Astrocyte (in vitro differentiated cells and primary cell): ENCODE measurements at regions not wholly inside any gene's neighbourhood (a gene's known extent, or its start where the extent isn't known, plus 50 kb on each side); places are given as distances from the start of the nearest gene placed in this dataset.

Experiments used
- DNase-seq: peaks from one replicate; pipeline ENCODE4 v3.0.0-alpha.2; 2010; ENCODE audit warnings: low read depth
- FAIRE-seq: peaks from 2 replicates; lab custom pipeline; 2011; peaks lifted over from hg19 to GRCh38; lab: Jason Lieb, UNC
- H2AFZ ChIP-seq: 2 replicates; pipeline ENCODE4 v1.6.0; 2012; ENCODE audit warnings: low read depth, low read length, inconsistent platforms
- H3K27ac ChIP-seq: 2 replicates; pipeline ENCODE4 v1.5.1; 2011; ENCODE audit warnings: low read depth, low read length, inconsistent platforms
- H3K27me3 ChIP-seq: 2 replicates; pipeline ENCODE4 v1.6.0; 2011; ENCODE audit warnings: low read length, inconsistent platforms; ENCODE audit not compliant: insufficient read depth
- H3K36me3 ChIP-seq: 2 replicates; pipeline ENCODE4 v1.5.1; 2011; ENCODE audit warnings: low read length, inconsistent platforms; ENCODE audit not compliant: insufficient read depth
- H3K4me1 ChIP-seq: 2 replicates; pipeline ENCODE4 v1.5.1; 2011; ENCODE audit warnings: low read length, inconsistent platforms; ENCODE audit not compliant: insufficient read depth
- H3K4me2 ChIP-seq: 2 replicates; pipeline ENCODE4 v1.6.0; 2012; ENCODE audit warnings: low read length, inconsistent platforms
- H3K4me3 ChIP-seq: 2 replicates; pipeline ENCODE4 v1.5.1; 2011; ENCODE audit warnings: low read depth, mild to moderate bottlenecking, low read length, inconsistent platforms; ENCODE audit not compliant: insufficient read depth
- H3K79me2 ChIP-seq: 2 replicates; pipeline ENCODE4 v1.6.0; 2012; ENCODE audit warnings: mild to moderate bottlenecking, low read length, inconsistent platforms; ENCODE audit not compliant: insufficient read depth
- H3K9ac ChIP-seq: 2 replicates; pipeline ENCODE4 v1.6.0; 2012; ENCODE audit warnings: mild to moderate bottlenecking, low read length, inconsistent platforms
- H3K9me3 ChIP-seq: 2 replicates; pipeline ENCODE4 v1.5.1; 2012; ENCODE audit warnings: low read depth, mild to moderate bottlenecking, low read length, inconsistent platforms; ENCODE audit not compliant: insufficient read depth
- H4K20me1 ChIP-seq: 2 replicates; pipeline ENCODE4 v1.6.0; 2012; ENCODE audit warnings: low read length, inconsistent platforms; ENCODE audit not compliant: insufficient read depth
- H3K27ac Mint-ChIP-seq: one replicate; pipeline ENCODE4 v1.8.0; 2021; ENCODE audit warnings: mild to moderate bottlenecking, mixed read lengths; ENCODE audit not compliant: unreplicated experiment
- H3K27me3 Mint-ChIP-seq: one replicate; pipeline ENCODE4 v1.8.0; 2021; ENCODE audit warnings: low read depth, mixed read lengths; ENCODE audit not compliant: unreplicated experiment
- H3K36me3 Mint-ChIP-seq: one replicate; pipeline ENCODE4 v1.8.0; 2021; ENCODE audit warnings: low read depth, mixed read lengths; ENCODE audit not compliant: unreplicated experiment
- H3K4me1 Mint-ChIP-seq: one replicate; pipeline ENCODE4 v1.8.0; 2021; ENCODE audit warnings: low read depth, mixed read lengths; ENCODE audit not compliant: unreplicated experiment
- H3K4me3 Mint-ChIP-seq: one replicate; pipeline ENCODE4 v1.8.0; 2021; ENCODE audit warnings: mild to moderate bottlenecking, moderate library complexity, mixed read lengths; ENCODE audit not compliant: unreplicated experiment
- H3K9me3 Mint-ChIP-seq: one replicate; pipeline ENCODE4 v1.8.0; 2021; ENCODE audit warnings: mild to moderate bottlenecking, mixed read lengths; ENCODE audit not compliant: unreplicated experiment
- EZH2 ChIP-seq: IDR thresholded peaks from 2 replicates; pipeline ENCODE4 v1.6.1; 2012; ENCODE audit warnings: mild to moderate bottlenecking, low read length, inconsistent platforms; ENCODE audit not compliant: insufficient read depth
- TF ChIP-seq, protein P1 (sequence below): IDR thresholded peaks from 2 replicates; pipeline ENCODE4 v1.5.1; 2011; ENCODE audit warnings: low read depth, mild to moderate bottlenecking, inconsistent platforms, low read length, moderate library complexity; ENCODE audit not compliant: insufficient read depth

DNA sequence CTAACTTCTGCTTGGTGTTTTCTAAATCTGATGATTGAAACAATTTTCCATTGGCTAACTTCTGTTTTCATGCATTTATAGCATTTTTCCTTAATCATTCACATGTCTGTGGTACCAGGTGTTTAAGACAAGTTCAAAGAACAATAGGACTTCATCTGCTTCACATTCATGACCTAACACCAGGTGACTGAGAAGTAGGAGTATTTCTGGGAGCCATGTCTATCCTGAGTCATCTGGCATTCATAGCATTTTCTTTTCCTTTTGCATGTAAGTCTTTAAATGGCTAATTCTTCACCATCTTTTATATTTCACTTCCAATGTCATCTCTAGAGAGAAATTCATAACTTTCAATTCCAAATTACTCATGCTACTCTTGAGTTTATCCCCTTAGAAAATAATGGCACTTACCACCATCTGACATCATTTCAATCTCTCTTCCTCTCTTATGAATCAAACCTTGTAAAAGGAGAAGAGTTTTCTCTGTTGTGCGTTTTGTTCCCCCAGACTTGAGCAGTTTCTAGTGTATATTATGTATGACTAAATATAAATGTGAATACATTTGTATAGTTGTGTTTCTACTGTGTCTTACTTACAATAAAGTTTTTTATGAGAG lies 1196.1 kb upstream of the CDH9 start:
- FAIRE-seq (no peak), DNase-seq (peak; percentile 21)
- no peaks in the 10 kb centered on the region for H3K36me3 Mint-ChIP-seq
- H3K79me2 ChIP-seq, result no peaks in the 10 kb centered on the region
- peak overlapping the region; percentile 32 for H2AFZ ChIP-seq
- H3K9me3 Mint-ChIP-seq, result no peaks in the 10 kb centered on the region
- H3K27ac ChIP-seq, result no peak overlapping the region
- H3K27me3 Mint-ChIP-seq, result no peaks in the 10 kb centered on the region
- H3K4me1 ChIP-seq, result no peaks in the 10 kb centered on the region
- no peaks in the 10 kb centered on the region for H3K9me3 ChIP-seq
- H3K36me3 ChIP-seq, result no peaks in the 10 kb centered on the region
- no peak overlapping the region for H3K27ac Mint-ChIP-seq
- H3K4me3 Mint-ChIP-seq, result no peak overlapping the region
- TF ChIP-seq, protein P1, sequence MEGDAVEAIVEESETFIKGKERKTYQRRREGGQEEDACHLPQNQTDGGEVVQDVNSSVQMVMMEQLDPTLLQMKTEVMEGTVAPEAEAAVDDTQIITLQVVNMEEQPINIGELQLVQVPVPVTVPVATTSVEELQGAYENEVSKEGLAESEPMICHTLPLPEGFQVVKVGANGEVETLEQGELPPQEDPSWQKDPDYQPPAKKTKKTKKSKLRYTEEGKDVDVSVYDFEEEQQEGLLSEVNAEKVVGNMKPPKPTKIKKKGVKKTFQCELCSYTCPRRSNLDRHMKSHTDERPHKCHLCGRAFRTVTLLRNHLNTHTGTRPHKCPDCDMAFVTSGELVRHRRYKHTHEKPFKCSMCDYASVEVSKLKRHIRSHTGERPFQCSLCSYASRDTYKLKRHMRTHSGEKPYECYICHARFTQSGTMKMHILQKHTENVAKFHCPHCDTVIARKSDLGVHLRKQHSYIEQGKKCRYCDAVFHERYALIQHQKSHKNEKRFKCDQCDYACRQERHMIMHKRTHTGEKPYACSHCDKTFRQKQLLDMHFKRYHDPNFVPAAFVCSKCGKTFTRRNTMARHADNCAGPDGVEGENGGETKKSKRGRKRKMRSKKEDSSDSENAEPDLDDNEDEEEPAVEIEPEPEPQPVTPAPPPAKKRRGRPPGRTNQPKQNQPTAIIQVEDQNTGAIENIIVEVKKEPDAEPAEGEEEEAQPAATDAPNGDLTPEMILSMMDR, result no peak
- TF ChIP-seq EZH2, result no peak
- no peak overlapping the region for H3K4me2 ChIP-seq
- no peaks in the 10 kb centered on the region for H4K20me1 ChIP-seq
- no peaks in the 10 kb centered on the region for H3K27me3 ChIP-seq
- H3K4me1 Mint-ChIP-seq, result peaks cover 4% of the 10 kb centered on the region
- H3K9ac ChIP-seq, result no peak overlapping the region
- H3K4me3 ChIP-seq, result no peak overlapping the region

DNA sequence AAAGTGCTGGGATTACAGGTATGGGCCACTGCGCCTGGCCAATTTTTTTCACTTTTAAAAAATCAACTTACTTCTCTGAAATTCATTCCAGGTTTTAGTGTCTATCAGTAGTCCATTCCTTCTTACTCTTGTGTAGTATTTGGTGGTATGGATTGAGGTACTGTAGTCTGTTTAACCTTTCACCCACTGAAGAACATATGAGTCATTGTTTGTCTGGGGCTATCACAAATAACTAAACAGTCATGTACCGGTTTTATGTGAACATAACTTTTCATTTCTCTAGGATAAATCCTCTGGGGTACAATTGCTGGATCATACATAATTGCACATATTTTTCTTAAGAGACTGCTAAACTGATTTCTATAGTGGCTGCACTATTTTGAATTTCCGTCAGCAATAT lies 1188.0 kb upstream of the CDH9 start:
- H3K9me3 Mint-ChIP-seq, result no peaks in the 10 kb centered on the region
- H3K4me2 ChIP-seq, result no peak overlapping the region
- H3K4me3 Mint-ChIP-seq, result no peak overlapping the region
- H3K79me2 ChIP-seq, result no peaks in the 10 kb centered on the region
- no peak overlapping the region for H3K9ac ChIP-seq
- H3K4me1 Mint-ChIP-seq, result no peaks in the 10 kb centered on the region
- no peak overlapping the region for H3K27ac Mint-ChIP-seq
- TF ChIP-seq, protein P1, result no peak
- TF ChIP-seq EZH2, result no peak
- DNase-seq, result no peak
- H3K4me3 ChIP-seq, result no peak overlapping the region
- no peaks in the 10 kb centered on the region for H3K27me3 ChIP-seq
- no peak overlapping the region for H3K27ac ChIP-seq
- H3K27me3 Mint-ChIP-seq, result no peaks in the 10 kb centered on the region
- no peaks in the 10 kb centered on the region for H3K9me3 ChIP-seq
- H4K20me1 ChIP-seq, result no peaks in the 10 kb centered on the region
- H2AFZ ChIP-seq, result no peak overlapping the region
- no peaks in the 10 kb centered on the region for H3K36me3 ChIP-seq
- no peaks in the 10 kb centered on the region for H3K36me3 Mint-ChIP-seq
- no peak for FAIRE-seq
- no peaks in the 10 kb centered on the region for H3K4me1 ChIP-seq

DNA sequence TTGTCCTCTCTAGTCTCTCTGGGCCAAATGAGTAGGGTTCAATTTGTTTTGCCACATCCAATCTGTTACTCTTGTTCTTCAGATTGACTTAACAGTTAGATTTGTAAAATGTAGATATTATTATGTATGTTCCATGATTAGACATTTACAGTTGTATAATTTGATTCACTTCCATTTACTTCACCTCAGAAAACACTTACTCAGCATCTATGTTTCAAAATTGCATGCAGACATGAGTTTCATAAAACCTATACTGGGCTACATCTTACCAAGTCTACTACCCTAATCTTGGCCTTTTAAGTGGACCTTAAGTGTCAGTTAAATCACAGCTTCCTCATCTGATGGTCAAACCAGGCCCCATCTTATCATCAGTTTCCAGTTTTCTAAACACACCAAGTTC lies 1181.2 kb upstream of the CDH9 start:
- no peak overlapping the region for H3K9ac ChIP-seq
- no peak overlapping the region for H3K4me3 ChIP-seq
- no peak overlapping the region for H3K4me3 Mint-ChIP-seq
- no peaks in the 10 kb centered on the region for H3K27me3 ChIP-seq
- H4K20me1 ChIP-seq, result no peaks in the 10 kb centered on the region
- no peak overlapping the region for H3K27ac Mint-ChIP-seq
- H3K27me3 Mint-ChIP-seq, result no peaks in the 10 kb centered on the region
- DNase-seq, result no peak
- H3K27ac ChIP-seq, result no peak overlapping the region
- H3K4me2 ChIP-seq, result no peak overlapping the region
- H2AFZ ChIP-seq, result no peak overlapping the region
- no peak for FAIRE-seq
- H3K79me2 ChIP-seq, result no peaks in the 10 kb centered on the region
- H3K9me3 ChIP-seq, result no peaks in the 10 kb centered on the region
- no peaks in the 10 kb centered on the region for H3K4me1 ChIP-seq
- H3K36me3 ChIP-seq, result no peaks in the 10 kb centered on the region
- H3K9me3 Mint-ChIP-seq, result peaks cover 2% of the 10 kb centered on the region
- H3K4me1 Mint-ChIP-seq, result no peaks in the 10 kb centered on the region
- H3K36me3 Mint-ChIP-seq, result no peaks in the 10 kb centered on the region
- TF ChIP-seq, protein P1, result no peak
- no peak for TF ChIP-seq EZH2
